ENCODE measurements at regions not wholly inside any gene's neighbourhood (a gene's known extent, or its start where the extent isn't known, plus 50 kb on each side); places are given as distances from the start of the nearest gene placed in this dataset.
"Not testable (repeated sequence)": the region's sequence is repeated elsewhere in the genome, so short reads cannot be mapped to it uniquely, and the experiment has no call there.

DNA sequence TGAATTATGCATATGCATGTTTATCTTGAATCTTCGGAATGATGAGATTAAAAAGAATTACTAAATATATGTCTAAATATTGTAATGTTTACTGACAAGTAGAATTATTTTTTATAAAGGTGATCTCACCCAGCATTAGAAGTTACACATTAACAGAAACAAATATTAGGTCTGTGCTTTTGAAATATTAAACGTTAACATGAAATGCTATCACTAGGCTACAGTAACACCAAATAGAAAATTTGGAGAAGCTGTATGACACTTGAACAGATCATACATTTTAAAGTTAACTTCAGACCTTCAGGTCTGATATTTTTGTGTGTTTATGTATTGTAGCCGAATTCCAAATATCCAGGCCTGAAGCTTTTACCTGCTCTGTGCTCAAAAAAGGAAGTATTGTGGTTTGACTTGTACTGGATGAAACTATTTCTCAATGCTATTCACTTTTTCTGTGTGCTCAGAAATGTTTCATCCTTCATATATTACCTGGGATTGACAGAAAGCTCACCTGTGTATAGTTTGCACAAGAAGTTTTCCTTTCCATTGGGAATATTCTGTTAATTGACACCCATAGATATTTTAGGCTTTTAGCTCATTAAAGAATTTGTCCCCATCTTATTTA is 60.9 kb downstream of the CDY2B start:
- TF ChIP-seq, protein P1, sequence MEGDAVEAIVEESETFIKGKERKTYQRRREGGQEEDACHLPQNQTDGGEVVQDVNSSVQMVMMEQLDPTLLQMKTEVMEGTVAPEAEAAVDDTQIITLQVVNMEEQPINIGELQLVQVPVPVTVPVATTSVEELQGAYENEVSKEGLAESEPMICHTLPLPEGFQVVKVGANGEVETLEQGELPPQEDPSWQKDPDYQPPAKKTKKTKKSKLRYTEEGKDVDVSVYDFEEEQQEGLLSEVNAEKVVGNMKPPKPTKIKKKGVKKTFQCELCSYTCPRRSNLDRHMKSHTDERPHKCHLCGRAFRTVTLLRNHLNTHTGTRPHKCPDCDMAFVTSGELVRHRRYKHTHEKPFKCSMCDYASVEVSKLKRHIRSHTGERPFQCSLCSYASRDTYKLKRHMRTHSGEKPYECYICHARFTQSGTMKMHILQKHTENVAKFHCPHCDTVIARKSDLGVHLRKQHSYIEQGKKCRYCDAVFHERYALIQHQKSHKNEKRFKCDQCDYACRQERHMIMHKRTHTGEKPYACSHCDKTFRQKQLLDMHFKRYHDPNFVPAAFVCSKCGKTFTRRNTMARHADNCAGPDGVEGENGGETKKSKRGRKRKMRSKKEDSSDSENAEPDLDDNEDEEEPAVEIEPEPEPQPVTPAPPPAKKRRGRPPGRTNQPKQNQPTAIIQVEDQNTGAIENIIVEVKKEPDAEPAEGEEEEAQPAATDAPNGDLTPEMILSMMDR (IDR thresholded peaks at IDR 0.05; ENCODE audit: extremely low read depth in 1 of 2, insufficient read depth in 1 of 2, low read depth in 1 of 2, low read length in 2 of 2), result not testable (repeated sequence)
- not testable (repeated sequence) for TF ChIP-seq POLR2AphosphoS5 (IDR thresholded peaks at IDR 0.05; ENCODE audit: insufficient read depth, low read depth, low read length); POLR2A (IDR thresholded peaks at IDR 0.05; ENCODE audit: low read depth, low read length); EZH2 (IDR thresholded peaks at IDR 0.05; ENCODE audit: borderline replicate concordance, low read depth, low read length, severe bottlenecking)
